ENCODE measurements at regions not wholly inside any gene's neighbourhood (a gene's known extent, or its start where the extent isn't known, plus 50 kb on each side); places are given as distances from the start of the nearest gene placed in this dataset.
A peak's percentile ranks its signal among the peaks of the same experiment; 100 is the strongest.
"Not testable (repeated sequence)": the region's sequence is repeated elsewhere in the genome, so short reads cannot be mapped to it uniquely, and the experiment has no call there.

DNA sequence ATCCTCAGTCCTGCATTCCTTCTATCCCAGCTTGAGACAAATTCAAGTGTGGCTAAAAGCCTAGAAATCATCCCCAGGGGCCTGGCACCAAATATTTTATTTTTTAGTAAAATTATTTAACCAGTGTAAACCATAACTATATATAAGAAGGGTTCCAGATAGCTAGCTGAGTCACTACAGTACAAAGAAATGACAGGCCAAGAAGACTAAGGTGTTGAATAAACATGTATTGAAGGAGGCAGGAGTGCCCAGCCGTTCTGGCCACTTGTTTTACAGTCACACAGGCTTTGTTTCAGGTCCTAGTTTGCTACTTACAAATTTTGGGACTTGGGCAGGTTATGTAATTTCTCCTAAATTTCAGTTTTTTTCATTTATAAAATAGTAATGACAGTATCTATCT lies 225.9 kb upstream of the PITX2 start:
- no peak for DNase-seq (ENCODE audit: low read depth)

DNA sequence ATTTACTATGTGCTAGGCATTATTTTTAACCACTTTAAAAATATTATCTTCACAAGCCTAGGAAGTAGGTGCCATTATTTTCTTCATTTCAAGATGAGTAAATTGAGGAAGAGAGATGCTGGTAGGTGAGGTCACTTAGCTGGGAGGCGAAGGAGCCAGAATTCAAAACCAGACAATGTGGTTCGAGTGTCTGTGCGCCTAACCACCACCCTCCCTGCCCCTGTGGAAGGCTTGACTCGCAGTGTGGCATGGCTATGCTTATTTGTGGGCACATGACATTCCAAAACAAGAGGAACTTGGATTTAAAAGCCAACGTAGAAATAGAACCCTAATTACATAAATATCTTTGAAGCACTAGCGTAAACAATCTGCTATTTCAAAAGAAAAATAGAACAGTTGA lies 226.6 kb upstream of the PITX2 start:
- DNase-seq (ENCODE audit: low read depth): no peak

DNA sequence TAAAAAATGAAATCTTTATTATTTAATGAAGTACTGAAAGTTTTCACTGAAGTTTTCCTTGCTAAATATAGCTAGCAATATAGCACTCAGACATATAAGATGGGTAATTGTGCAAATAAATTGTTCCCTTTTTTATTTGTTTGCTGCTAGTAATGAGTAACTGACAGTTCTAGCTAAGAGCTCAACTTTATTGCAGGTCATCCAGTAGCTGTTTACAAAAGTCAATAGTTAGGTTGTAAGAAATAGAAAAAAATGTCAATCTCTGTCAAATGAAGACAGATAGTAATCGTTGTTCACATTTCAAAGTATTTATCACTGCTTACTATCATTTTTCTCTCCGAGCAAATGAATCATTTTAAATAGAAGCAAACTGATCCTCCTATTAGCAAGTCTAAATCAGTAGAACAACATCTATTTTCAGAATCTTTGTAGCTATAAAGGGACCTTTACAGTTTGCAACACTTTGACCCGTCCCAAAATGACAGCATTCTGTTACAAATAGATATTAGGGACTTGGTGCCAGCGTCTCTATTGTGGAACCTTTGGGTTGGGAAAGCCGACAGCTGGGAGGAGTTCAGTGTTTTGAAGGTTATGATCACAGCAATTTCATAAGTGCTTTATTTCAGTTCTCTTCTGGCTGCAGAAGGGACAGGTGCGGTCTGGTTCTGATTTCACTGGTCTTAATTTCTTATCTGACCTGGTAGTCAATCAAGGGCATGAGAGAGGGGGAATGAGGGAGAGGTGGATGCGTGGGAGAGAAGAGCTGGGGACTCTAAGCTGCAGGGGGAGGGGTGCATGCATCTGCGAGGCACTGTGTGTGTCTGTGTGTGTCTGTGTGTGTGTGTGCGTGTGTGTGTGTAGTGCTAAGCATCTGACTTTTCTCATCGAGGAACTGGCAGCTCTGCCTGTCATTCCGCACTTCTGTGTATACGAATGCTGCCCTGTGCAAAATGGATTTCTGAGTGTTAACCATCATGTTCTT lies 227.9 kb upstream of the PITX2 start:
- DNase-seq (ENCODE audit: low read depth): no peak

DNA sequence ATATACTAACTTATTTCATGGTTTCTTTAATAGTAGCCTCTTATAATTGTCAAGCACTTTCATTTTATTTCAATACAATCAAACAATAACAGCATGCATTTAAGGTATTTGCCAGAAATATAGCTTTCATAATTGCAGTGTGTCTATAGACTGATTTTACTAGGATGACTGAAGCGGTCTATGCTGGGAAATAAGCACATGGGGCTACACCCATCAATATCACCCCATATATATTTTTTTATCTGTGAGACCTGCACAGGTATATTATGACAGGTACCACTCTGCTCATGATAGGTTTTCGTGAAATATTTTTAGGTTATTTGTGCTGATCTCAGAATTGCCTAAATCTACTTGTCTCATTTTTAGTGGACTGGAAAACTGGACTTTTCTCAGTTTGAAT lies 229.1 kb upstream of the PITX2 start:
- DNase-seq (ENCODE audit: low read depth): no peak

DNA sequence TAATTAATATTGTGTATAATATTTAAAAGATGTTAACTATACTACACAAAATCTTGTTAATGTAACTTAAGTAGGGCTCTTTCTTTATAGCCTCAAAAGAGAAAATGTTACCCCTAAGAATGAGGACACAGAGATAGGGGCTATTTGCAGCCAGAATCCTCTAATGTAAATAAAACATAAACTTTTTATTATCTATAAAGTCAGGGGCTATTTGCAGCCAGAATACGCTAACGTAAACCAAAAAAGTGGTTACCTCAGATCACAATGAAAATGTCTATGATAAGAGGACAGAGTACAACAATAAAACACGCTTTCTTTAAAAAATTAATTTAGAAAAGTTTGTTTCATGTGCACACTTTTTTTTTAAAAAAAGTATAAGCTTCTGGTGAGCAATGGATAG lies 229.9 kb upstream of the PITX2 start:
- no peak for DNase-seq (ENCODE audit: low read depth)

DNA sequence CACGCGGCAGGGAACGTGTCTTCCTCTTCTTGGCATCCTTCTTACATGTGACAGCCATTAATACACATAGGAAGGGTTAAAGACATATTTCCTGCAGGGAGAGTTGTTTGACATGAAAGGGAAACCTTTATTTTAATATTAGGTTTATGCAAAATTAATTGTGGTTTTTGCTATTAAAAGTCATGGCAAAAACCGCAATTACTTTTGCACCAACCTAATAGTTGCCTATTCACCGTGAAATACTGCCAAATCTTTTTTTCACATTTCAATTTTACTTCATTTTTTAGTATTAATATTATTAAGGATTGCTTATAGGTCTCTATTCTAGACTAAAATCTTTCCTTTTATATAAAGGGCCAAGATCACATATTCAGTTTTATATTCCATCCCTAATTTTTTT lies 230.4 kb upstream of the PITX2 start:
- no peak for DNase-seq (ENCODE audit: low read depth)

DNA sequence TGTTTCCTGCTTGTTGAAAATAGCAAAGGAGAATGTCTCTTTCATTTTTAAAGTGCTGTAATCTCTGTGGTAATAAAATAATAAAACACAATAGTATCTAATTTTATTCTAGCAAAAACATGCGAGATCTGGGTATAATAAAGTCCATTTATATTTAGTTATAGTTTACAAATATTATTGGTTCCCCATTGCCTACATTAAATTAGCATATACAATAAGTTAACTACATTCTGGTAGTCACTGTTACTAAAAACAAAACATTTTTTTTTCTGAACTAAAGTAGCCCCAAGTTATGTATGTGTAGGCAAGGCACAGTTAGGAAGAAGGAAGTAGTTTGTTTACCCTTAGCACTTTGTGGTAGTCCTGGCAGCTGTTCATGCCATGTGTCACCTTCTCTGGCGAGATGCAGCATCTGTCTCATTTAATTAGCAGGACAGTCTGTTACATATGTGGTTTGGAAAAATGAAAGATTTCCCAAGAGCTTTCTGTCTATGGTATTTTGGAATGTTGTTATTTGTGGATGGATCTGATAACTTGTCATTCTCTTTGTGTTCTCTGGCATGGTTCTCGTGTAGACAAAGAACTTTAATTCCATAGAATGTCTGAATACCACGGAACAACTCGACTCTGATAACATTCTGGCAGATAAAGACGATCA lies 231.3 kb upstream of the PITX2 start:
- DNase-seq (ENCODE audit: low read depth): peak; percentile 84

DNA sequence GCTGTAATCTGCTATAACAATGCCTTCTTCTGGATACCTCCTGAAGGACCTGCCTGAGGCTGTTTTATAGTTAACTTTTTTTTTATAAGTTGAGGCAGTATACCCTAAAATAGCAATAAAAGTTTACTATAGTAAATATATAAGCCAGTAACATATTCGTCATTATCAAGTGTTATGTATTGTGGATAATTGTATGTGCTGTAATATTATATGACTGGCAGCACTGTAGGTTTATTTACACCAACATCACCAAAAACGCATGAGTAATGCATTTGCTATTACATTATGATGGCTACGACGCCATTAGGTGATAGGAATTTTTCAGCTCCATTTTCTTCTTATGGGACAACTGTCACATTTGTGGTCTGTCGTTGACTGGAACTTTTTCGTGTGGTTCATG lies 237.2 kb upstream of the PITX2 start:
- no peak for DNase-seq (ENCODE audit: low read depth)

DNA sequence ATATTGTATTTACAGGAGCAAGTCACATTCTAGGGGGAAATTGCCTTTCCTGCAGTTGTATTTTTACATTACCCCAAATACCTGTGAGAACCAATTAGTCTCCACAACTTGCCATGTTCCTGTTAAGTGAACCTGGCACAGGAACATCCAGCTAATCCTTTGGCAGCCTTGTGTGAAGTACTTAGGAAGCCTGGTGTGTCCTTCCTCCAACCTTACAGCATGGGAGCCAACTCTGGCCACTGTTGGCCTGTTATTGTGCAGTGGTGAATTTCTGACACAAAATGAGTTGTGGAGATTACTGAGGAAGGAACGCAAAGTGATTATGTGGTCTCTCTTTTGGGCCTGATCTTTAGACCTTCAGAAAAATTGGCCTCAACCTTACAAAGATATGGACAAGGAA lies 238.0 kb upstream of the PITX2 start:
- DNase-seq (ENCODE audit: low read depth): no peak

DNA sequence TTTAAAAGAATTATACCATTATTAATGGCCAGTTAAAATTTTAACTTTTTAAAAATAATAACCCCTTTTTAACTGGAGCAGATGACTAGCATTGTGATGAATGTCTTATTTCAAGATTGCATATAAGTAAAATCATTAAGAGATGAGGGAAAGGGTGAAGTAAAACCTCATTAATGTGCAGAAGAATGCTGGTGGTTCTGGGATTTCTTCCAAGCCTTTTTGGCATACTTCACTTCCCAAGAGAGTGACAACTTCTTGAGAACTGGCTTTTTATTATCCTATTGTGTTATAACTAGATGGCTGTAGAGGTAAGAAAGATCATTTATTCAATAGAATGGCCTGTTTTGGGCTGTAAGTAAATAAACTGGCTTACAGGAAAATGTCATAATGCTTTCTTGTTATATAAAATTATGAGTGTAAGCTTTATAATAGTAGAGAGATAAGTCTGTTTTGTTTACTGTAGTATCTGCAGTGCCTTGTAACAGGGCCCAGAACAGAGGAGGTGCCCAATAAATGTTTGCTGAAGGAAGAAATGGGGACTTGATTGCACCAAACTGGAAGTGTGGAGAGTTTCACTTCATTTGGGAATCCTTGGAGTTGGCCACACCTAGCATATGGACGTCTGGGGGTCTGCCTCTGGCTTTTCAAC lies 242.9 kb upstream of the PITX2 start:
- DNase-seq (ENCODE audit: low read depth): peak; percentile 20

DNA sequence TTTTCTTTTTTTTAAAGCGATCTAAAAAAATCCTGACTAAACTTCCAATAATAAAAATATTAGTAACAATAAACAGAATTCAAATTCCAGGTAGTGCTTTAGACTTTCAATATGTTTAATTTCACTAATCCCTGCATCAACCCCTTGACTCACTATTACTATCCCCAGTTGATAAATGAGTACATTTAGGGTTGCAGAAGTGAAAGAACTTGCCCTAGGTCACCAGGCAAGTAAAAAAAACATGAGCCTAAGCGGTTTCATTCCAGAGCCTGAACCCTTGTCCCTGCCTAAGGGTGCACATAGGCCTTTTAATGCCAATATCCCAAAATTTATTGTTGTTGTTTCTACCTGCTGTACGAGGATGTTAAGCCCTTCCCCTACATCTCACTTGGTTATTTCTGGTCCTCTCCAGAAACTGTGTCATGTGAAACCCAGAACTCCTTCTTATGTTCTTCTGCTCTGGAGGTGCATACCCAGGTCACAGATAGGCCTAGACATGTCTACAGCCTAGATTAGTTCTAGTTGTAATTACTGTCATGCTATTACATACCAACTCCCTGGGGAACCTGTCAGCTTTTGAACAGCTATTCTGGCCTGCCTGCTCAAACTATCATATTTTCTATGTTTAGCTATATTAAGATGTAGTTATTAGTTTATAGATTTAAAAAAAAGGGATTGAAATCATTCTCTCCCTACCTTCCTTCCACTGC lies 244.5 kb upstream of the PITX2 start:
- no peak for DNase-seq (ENCODE audit: low read depth)

DNA sequence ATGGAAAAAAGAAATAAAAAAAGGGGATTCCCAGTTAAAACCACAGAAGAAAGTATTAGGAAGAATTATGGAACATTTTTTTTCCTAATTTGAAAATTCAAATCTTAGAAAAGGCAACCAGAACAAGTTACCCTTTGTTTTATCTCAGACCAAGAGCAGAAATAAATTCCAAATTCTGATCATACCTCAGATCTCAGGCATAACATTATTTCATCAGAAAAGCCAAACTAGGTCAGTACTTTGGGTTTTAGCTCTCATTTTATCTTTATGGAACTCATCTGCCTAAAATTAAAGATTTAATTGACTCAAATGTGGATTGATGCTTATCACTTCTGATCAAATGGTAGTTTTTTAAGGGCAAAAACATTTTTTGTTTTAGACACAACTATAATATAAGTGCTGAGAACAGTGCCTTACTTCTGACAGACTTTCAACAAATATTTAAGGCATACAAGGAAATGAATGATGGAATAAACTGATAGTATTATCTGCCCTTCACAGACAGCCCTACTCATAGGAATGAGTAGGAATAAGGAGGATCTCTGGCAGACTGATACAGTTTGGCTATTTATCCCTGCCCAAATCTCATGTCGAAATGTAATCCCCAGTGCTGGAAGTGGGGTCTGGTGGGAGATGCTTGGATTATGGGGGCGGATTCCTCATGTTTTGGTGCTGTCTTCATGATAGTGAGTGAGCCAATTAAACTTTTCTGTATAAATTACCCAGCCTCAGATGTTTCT lies 245.3 kb upstream of the PITX2 start:
- no peak for DNase-seq (ENCODE audit: low read depth)

DNA sequence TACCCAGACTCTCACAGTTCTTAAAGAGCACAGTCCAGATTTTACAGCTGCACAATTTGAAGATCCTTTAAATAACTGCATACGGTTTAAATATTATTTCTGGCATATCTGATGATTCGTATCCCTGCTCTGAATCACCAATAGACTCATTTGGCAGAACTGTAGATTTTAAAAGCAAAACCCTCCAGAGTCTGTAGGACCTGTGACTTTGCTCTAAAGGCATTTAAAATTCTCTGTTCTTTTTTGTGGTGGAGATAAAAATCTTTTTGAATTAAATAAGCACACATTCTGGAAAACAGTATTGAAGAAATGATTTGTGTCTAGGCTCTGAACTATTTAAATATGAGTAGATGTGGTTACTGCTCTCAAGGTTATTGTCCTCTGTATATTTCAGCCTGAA lies 246.2 kb upstream of the PITX2 start:
- peak; percentile 57 for DNase-seq (ENCODE audit: low read depth)

DNA sequence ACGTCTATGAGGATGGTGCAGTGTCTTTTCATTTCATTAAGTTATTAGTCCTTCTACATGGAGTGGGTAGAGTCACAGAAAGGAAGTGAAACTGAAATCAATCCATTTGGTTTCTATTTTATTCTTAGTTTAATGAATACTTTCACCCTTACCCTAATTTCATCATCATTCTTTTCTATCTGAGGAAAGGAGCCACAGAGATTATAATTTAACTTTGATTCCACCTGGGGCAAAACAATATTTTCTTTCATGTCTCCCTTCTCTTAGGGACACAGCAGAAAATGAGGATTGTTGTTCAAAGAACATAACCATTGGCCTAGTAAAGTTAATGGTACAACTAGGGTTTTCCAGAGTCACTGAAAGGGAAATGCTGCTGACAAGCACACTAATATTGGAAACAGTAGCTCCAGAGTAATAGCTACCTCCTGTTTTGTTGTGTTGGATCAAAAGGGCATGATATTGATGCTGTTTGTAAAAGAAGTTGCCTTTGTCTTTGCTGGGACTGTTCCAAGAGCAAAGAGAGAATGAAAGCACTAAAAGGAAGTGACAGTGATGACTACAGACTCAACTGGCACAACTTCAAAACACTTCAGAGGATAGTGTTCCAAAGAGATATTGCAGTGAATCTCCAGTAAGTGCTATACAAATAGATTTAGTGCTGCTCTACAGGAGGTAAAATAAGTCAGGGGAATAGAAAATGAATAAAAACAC lies 247.1 kb upstream of the PITX2 start:
- DNase-seq (ENCODE audit: low read depth): peak; percentile 29

DNA sequence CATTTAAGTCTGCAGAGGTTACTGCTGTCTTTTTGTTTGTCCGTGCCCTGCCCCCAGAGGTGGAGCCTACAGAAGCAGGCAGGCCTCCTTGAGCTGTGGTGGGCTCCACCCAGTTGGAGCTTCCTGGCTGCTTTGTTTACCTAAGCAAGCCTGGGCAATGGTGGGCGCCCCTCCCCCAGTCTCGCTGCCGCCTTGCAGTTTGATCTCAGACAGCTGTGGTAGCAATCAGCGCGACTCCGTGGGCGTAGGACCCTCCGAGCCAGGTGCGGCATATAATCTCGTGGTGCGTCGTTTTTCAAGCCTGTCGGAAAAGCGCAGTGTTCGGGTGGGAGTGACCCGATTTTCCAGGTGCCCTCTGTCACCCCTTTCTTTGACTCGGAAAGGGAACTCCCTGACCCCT lies 253.3 kb upstream of the PITX2 start:
- not testable (repeated sequence) for DNase-seq (ENCODE audit: low read depth)

DNA sequence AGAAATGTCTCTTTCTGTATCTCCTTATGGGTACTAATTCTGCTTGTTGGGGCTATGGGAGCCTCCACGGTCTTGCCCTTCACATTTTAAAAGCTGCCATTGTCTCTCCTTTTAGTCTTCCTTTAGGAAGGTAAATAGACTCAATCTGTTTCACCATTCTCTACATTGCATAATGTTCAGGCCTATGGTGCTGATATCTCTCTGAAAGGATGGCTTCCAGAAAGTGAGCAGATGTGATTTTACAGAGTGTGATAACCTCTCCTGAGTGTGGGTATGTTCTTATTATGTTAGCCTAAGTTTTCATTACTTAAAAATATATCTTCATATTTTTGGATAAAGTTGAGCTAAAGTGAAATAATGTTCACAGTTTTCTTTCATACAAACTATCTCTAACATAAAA lies 254.0 kb upstream of the PITX2 start:
- DNase-seq (ENCODE audit: low read depth): no peak

DNA sequence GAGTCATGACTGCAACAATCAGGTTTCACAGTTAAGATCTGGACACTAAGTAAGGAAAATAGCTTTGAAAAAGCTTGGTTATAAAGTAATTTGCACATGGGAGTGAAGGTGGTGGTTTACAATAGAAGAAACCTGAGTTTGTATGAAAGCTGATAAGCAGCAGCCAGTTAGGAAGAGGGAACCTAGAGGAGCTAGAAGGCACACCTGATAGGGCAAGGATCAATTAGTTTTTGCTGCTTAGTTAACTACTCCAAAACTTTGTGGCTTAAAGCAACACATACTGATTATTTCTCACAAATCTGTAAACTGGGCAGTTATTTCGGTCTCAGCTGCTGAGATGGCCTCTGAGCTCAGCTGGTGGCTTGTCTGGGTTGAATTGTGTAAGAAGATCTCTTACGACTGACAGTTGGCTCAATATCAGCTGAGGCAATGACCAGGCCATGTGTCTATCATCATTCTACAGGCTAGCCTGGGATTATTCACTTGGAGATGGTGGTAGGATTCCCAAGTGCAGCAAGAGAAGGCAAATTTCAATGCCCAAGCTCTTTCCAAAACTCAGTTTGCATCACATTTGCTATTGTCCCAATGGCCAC lies 255.0 kb upstream of the PITX2 start:
- no peak for DNase-seq (ENCODE audit: low read depth)

DNA sequence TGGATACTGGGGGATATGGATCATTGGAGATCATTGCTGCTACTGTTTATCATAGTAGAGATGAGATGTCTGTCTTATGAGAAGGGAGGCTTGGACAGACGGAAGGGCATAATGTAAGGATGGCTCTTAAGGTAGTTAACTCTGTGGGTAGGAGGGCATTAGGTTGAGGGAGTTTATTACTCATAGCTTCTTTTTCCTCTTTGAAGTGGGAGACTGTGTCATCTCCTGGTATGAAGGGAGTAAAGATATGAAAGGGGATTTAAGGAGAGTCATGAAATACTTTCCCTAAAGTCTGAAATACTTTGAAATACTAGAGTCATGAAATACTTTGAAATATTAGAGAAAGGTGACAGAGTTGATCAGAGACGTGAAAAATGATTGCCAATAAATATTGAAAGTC lies 255.5 kb upstream of the PITX2 start:
- DNase-seq (ENCODE audit: low read depth): peak; percentile 6

DNA sequence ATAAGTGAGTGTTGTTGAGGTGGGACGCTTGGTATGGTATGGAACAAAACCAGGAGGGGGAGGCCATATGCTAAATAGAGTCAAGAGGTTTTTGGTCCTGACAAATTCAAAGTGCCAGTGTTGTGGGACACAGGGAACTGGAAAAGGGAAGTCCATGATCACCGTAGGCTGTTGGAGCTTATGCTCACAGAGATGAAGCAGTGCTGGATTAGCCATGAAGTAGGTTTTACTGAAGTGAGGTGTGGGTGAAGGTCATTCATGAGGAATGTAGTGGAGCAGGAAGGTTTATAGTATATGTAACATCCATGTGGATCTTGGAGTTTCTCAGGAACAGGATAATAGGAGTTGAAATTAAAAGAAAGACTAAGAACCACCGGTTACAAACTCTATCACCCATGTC lies 256.1 kb upstream of the PITX2 start:
- DNase-seq (ENCODE audit: low read depth): no peak

DNA sequence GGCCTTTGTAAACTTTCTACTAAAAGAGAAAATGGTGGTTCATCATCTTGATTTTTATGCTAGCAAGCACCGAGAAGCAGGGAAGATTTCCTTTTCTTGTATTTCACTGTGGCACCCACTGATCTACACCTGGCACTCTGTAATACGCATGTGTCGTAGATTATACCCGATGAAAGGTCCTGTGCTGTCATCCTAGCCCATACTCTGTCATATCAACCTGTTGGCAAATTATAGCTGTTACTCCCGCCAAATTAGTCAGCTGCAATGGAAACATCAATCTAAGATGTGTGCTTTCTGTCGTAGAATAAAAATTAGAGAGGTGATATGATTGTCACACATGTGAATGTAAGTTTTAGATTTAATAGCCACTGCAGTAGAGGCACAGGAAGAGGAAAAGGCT lies 263.4 kb upstream of the PITX2 start:
- DNase-seq (ENCODE audit: low read depth): no peak

DNA sequence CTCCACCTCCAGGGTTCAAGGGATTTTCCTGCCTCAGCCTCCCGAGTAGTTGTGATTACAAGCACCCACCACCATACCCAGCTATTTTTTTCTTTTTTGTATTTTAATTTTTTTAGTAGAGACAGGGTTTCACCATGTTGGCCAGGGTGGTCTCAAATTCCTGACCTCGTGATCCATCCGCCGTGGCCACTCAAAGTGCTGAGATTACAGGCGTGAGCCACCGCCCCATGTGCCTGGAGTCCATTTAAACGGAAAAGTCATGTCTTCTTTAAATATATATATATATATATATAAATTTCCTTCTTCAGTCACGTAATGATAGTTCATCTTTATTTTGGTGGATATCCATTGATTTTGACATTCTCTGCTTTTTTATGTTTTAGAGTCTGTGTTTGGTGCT lies 264.0 kb upstream of the PITX2 start:
- DNase-seq (ENCODE audit: low read depth): no peak

All from ELR (cell line).